Pancreas (tissue), 10 donors: ENCODE measurements at regions not wholly inside any gene's neighbourhood (a gene's known extent, or its start where the extent isn't known, plus 50 kb on each side); places are given as distances from the start of the nearest gene placed in this dataset.

Experiments
- ATAC-seq, 4 donors: fragments of 200-7000 bp; cut with Tn5 transposase; one replicate each; pipeline versions ENCODE4 v1.8.0 to v1.9.1; 2020; ENCODE audit warnings: mild to moderate bottlenecking in 4 of 4, moderate library complexity in 4 of 4
- DNase-seq, 6 donors: peaks; one replicate each; pipeline ENCODE4 v3.0.0-alpha.2; 2020
- FAIRE-seq: peaks from 2 replicates; lab custom pipeline; 2012; peaks lifted over from hg19 to GRCh38; lab: Jason Lieb, UNC
- H3K27ac ChIP-seq, 4 donors: fragments of 200-600 bp; sonication (generic); 1 replicate in 3 of 4; 2 replicates in 1 of 4; pipeline versions ENCODE4 v1.5.0 to v1.8.0; 2020
- H3K27me3 ChIP-seq, 4 donors: fragments of 200-600 bp; one replicate each; pipeline ENCODE4 v1.8.0; 2021
- H3K36me3 ChIP-seq, 3 donors: fragments of 200-600 bp; sonication (generic) in 1 of 3; one replicate each; pipeline versions ENCODE4 v1.5.0 to v1.8.0; 2020 to 2021
- H3K4me1 ChIP-seq, 3 donors: fragments of 200-600 bp; one replicate each; pipeline ENCODE4 v1.8.0; 2021
- H3K4me3 ChIP-seq, 4 donors: fragments of 200-600 bp; sonication (generic) in 2 of 4; one replicate each; pipeline versions ENCODE4 v1.5.0 to v1.8.0; 2020 to 2021
- H3K9me3 ChIP-seq, 4 donors: fragments of 200-600 bp; one replicate each; pipeline ENCODE4 v1.8.0; 2021
- CTCF ChIP-seq, 4 donors: fragments of 200-600 bp; sonication (generic) in 3 of 4; IDR thresholded peaks; one replicate each; pipeline versions ENCODE4 v1.5.0 to v1.8.0; 2021; ENCODE audit warnings: antibody characterized with exemption in 4 of 4
- WGBS, 2 donors: extraction: QIAGEN DNeasy Blood & Tissue Kit; methylation state at CpG; one replicate each; pipeline ENCODE4 v1.1.7; 2013; 5-methylcytosine and 5-hydroxymethylcytosine counted together
- intact Hi-C, 3 donors: fragments of 100-400 bp; cut with DNase I; formaldehyde crosslinking; loops; one replicate each; pipeline versions ENCODE4 v1.11.1 to v1.14.2; 2022
- donor health status: healthy with polysubstance abuse.
- donor health status: DM: no; HTN: no; CAD: no; lungs with moderate emphysema.
- donor health status: DM: no; HTN: no; CAD: no.
- donor health status: control.
- donor health status: control.
- donor health status: Bipolar disorder and iron deficiency.
- donor health status: DM: yes; HTN: yes; CAD: no.
- donor health status: DM: no; HTN: no; CAD: no.
- donor health status: DM: no; HTN: no; CAD: no.
- donor health status: DM: yes; HTN: yes; CAD: no.

GRCh38 chr2:9782197-9782719, 61.0 kb upstream of the TAF1B start:
- no peak for DNase-seq
- no peaks in the 10 kb centered on the region for H3K27me3 ChIP-seq
- H3K4me3 ChIP-seq, result no peak overlapping the region
- intact Hi-C loops, result no loop called here
- H3K27ac ChIP-seq, result no peak overlapping the region
- TF ChIP-seq CTCF (IDR thresholded peaks at IDR 0.05), result no peak
- ATAC-seq, result peak in 3 of 4 donors; percentile 66 to 71 (median 71)
- 49 to 54% methylated on average over 8 of the region's 8 CpGs for WGBS, 2 donors
- FAIRE-seq, result no peak
- no peaks in the 10 kb centered on the region for H3K9me3 ChIP-seq
- H3K4me1 ChIP-seq, result no peaks in the 10 kb centered on the region
- H3K36me3 ChIP-seq, result no peaks in the 10 kb centered on the region

- intact Hi-C loops, result no loop called here
- Histone ChIP-seq H3K27me3 (no peaks in the 10 kb centered on the region), H3K9me3 (no peaks in the 10 kb centered on the region), H3K4me1 (no peaks in the 10 kb centered on the region), H3K4me3 (no peak overlapping the region), H3K36me3 (no peaks in the 10 kb centered on the region), H3K27ac (no peak overlapping the region)
- no peak for TF ChIP-seq CTCF (IDR thresholded peaks at IDR 0.05)
- DNase-seq (peak in 2 of 6 donors; percentile 10 to 38), ATAC-seq (no peak), FAIRE-seq (no peak)
- WGBS, 2 donors, result 91 to 94% methylated on average over 10 of the region's 10 CpGs
These were observed 53.9 kb upstream of the TAF1B start for GRCh38 chr2:9789371-9789770.

GRCh38 chr2:9790702-9791225, 52.5 kb upstream of the TAF1B start:
- no peaks in the 10 kb centered on the region for H3K27me3 ChIP-seq
- H3K9me3 ChIP-seq, result no peaks in the 10 kb centered on the region
- H3K27ac ChIP-seq, result no peak overlapping the region
- no peak overlapping the region for H3K4me3 ChIP-seq
- H3K4me1 ChIP-seq, result no peaks in the 10 kb centered on the region
- ATAC-seq (no peak), DNase-seq (no peak), FAIRE-seq (no peak)
- WGBS, 2 donors, result 89 to 92% methylated on average over 8 of the region's 8 CpGs
- TF ChIP-seq CTCF (IDR thresholded peaks at IDR 0.05), result no peak
- H3K36me3 ChIP-seq, result no peaks in the 10 kb centered on the region
- intact Hi-C loops, result no loop called here

- Histone ChIP-seq H3K4me1 (no peaks in the 10 kb centered on the region), H3K27ac (no peak overlapping the region), H3K4me3 (no peak overlapping the region), H3K27me3 (no peaks in the 10 kb centered on the region), H3K36me3 (no peaks in the 10 kb centered on the region), H3K9me3 (no peaks in the 10 kb centered on the region)
- 60 to 67% methylated on average over 4 of the region's 4 CpGs for WGBS, 2 donors
- ATAC-seq, result no peak
- intact Hi-C loops, result no loop called here
- DNase-seq, result peak in 1 of 6 donors; percentile 1
- no peak for FAIRE-seq
- no peak for TF ChIP-seq CTCF (IDR thresholded peaks at IDR 0.05)
These were observed 51.6 kb upstream of the TAF1B start for GRCh38 chr2:9791711-9792110.

GRCh38 chr2:9793156-9793917, 49.9 kb upstream of the TAF1B start:
- no peaks in the 10 kb centered on the region for H3K27me3 ChIP-seq
- no peaks in the 10 kb centered on the region for H3K4me1 ChIP-seq
- TF ChIP-seq CTCF (IDR thresholded peaks at IDR 0.05), result no peak
- FAIRE-seq (no peak), DNase-seq (no peak), ATAC-seq (no peak)
- no peaks in the 10 kb centered on the region for H3K9me3 ChIP-seq
- no peaks in the 10 kb centered on the region for H3K36me3 ChIP-seq
- H3K4me3 ChIP-seq, result no peak overlapping the region
- no peak overlapping the region for H3K27ac ChIP-seq
- 82 to 85% methylated on average over 13 of the region's 13 CpGs for WGBS, 2 donors
- intact Hi-C loops, result no loop called here
